Activated CD4-positive, alpha-beta memory T cell treated with anti-CD3 and anti-CD28 coated beads, Interleukin-2, amount 10 ng/mL, durations not matched to agents 7 days and 5 days (primary cell): ENCODE measurements at regions not wholly inside any gene's neighbourhood (a gene's known extent, or its start where the extent isn't known, plus 50 kb on each side); places are given as distances from the start of the nearest gene placed in this dataset.
"Not testable (repeated sequence)": the region's sequence is repeated elsewhere in the genome, so short reads cannot be mapped to it uniquely, and the experiment has no call there.

Experiments used
- CTCF ChIA-PET: fragments of 350-600 bp; sonication (Branson Sonifier 250); formaldehyde crosslinking; loops from one replicate; lab custom pipeline; 2021; ENCODE audit warnings: antibody characterized with exemption, inconsistent platforms; lab: Charles Lee
- POLR2A ChIA-PET: fragments of 350-600 bp; sonication (Branson Sonifier 250); formaldehyde crosslinking; loops from one replicate; lab custom pipeline; 2021; ENCODE audit warnings: antibody characterized with exemption; lab: Charles Lee
- DNase-seq: peaks from one replicate; pipeline ENCODE4 v3.0.0-alpha.2; 2020
- H3K27ac Mint-ChIP-seq: one replicate; pipeline ENCODE4 v1.8.0; 2021; ENCODE audit warnings: mild to moderate bottlenecking, mixed read lengths
- H3K27me3 Mint-ChIP-seq: one replicate; pipeline ENCODE4 v1.8.0; 2021; ENCODE audit warnings: mixed read lengths
- H3K36me3 Mint-ChIP-seq: one replicate; pipeline ENCODE4 v1.8.0; 2021; ENCODE audit warnings: low read depth, mixed read lengths
- H3K4me1 Mint-ChIP-seq: one replicate; pipeline ENCODE4 v1.8.0; 2021; ENCODE audit warnings: mixed read lengths
- H3K4me3 Mint-ChIP-seq: one replicate; pipeline ENCODE4 v1.8.0; 2021; ENCODE audit warnings: mild to moderate bottlenecking, mixed read lengths
- H3K9me3 Mint-ChIP-seq: one replicate; pipeline ENCODE4 v1.8.0; 2021; ENCODE audit warnings: mixed read lengths

DNA sequence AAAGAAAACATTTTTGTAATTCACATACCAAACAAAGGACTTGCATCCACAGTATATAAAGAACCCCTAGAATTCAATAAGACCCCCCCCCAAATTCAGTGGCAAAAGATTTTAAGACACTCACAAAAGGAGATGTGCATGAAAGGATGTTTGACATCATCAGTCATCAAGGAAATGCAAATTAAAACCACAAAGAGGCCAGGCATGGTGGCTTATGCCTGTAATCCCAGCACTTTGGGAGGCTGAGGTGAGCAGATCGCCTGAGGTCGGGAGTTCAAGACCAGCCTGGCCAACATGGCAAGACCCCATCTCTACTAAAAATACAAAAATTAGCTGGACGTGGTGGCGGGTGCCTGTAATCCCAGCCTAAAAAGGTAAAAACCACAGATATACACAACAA, 61.3 kb downstream of the AIPL1 start:
- H3K4me1 Mint-ChIP-seq, H3K36me3 Mint-ChIP-seq, CTCF ChIA-PET, H3K4me3 Mint-ChIP-seq, DNase-seq, H3K27ac Mint-ChIP-seq, POLR2A ChIA-PET, H3K9me3 Mint-ChIP-seq: not testable (repeated sequence)
- H3K27me3 Mint-ChIP-seq = peaks cover 27% of the 10 kb centered on the region

DNA sequence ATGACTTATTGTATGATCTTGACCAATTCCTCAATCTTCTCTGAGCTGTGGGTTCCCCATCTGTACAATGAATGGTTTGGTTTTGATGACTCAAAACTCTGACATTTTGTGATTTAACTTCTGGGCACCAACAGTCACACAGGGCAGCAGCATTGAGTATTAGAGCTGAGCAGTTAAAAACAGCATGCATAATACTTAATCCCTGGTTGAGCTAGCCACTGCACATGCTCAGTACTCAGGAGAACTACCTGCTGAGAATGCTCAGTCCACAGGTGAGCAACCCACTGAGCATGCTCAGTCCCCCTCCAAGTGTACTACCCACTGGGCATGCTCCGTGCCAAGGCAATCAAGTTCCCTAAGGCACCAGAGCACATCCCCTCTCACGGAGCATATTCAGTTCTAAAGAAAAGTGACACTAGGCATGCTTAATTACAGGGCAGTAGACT, 68.7 kb downstream of the AIPL1 start:
- Mint-ChIP-seq H3K4me3 (no peak overlapping the region), H3K27me3 (peaks cover 37% of the 10 kb centered on the region)
- no peak for DNase-seq

DNA sequence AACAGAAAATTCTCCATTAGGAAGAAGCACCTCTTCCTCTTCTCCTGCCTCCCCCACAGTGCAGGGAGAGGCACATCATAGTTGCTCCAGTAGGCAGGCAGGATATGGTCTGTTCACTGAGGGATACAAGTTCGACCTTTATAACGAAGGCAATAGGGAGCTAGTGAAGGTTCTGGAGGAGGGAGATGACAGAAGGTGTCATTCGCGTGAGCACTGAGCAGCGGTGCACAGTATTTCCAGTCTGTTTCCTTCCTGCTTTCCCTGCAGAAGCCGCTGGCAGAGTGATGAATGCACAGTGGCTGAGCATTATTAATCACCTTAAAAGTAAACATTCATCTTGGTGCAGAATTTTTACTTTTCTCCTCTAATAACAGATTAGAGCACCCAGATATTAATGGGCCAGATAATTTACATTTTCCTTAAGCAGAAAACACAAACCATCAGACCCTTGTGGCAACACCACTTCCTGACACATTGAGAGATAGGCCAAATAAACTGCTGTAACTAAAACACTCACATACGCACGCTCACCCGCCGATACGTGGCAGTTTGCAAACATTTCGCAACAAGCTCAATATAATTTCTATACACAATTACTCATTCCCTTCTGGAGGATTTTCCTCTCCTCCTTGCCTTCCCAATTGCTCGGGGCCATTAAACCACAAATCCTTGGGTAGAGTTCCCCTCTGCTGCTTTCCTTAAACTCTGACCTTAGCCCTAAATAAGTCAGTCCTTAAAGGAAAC, 69.5 kb downstream of the AIPL1 start:
- no peak overlapping the region for H3K27ac Mint-ChIP-seq
- POLR2A ChIA-PET = no interaction called here

More for the DNA sequence above, 68.7 kb downstream of the AIPL1 start:
- H3K9me3 Mint-ChIP-seq = no peaks in the 10 kb centered on the region
- ChIA-PET CTCF (no interaction called here), POLR2A (no interaction called here)
- H3K4me1 Mint-ChIP-seq = no peaks in the 10 kb centered on the region
- no peak overlapping the region for H3K27ac Mint-ChIP-seq
- H3K36me3 Mint-ChIP-seq = no peaks in the 10 kb centered on the region

DNA sequence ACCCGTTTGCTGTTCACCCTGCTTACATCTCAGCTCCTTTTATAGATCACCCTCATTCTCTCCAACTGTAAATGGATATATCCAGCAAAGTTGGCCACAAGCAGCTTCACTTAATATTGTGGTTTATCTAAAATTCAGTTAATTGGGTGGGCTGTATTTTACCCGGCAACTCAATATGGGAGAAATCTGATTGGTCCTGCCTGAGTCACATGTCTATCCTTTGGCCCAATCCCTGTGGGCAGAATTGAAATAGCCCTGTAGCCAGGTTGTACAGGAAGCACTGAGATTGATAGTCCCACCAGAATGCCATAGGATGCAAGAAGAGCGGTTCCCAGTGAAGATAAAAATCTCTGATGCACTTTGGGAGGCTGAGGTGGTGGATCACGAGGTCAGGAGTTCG, 73.2 kb downstream of the AIPL1 start:
- Mint-ChIP-seq H3K9me3 (no peaks in the 10 kb centered on the region), H3K27ac (no peak overlapping the region), H3K36me3 (no peaks in the 10 kb centered on the region), H3K4me1 (peaks cover 2% of the 10 kb centered on the region), H3K4me3 (no peak overlapping the region), H3K27me3 (peaks cover 34% of the 10 kb centered on the region)
- ChIA-PET POLR2A (no interaction called here), CTCF (no interaction called here)
- no peak for DNase-seq

More for the DNA sequence above, 69.5 kb downstream of the AIPL1 start:
- CTCF ChIA-PET = no interaction called here
- Mint-ChIP-seq H3K4me1 (no peaks in the 10 kb centered on the region), H3K9me3 (no peaks in the 10 kb centered on the region), H3K36me3 (no peaks in the 10 kb centered on the region), H3K27me3 (peaks cover 37% of the 10 kb centered on the region), H3K4me3 (no peak overlapping the region)
- DNase-seq = no peak

DNA sequence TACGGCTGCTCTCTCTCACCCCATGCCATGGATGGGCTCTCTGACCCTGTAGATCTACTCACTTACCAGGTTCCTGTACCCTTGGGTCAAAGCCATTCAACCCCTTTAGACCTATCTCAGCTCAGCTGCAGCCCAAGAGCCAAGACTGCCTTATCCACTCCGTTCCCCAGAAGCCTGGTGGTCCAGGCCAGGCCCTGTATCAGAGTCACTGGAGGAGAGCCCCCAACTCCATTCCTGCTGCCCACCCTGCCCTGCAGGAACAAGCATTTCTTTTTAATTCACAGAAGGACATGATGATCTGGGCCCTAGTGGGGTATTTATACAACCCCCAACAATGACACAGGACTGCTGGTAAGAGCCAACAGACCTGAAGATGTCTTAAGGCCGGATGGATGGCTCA, 76.8 kb downstream of the AIPL1 start:
- peaks cover 2% of the 10 kb centered on the region for H3K4me1 Mint-ChIP-seq
- ChIA-PET CTCF (no interaction called here), POLR2A (no interaction called here)
- H3K36me3 Mint-ChIP-seq = no peaks in the 10 kb centered on the region
- H3K4me3 Mint-ChIP-seq = no peak overlapping the region
- H3K27ac Mint-ChIP-seq = no peak overlapping the region
- no peaks in the 10 kb centered on the region for H3K9me3 Mint-ChIP-seq
- peaks cover 28% of the 10 kb centered on the region for H3K27me3 Mint-ChIP-seq
- DNase-seq = no peak

DNA sequence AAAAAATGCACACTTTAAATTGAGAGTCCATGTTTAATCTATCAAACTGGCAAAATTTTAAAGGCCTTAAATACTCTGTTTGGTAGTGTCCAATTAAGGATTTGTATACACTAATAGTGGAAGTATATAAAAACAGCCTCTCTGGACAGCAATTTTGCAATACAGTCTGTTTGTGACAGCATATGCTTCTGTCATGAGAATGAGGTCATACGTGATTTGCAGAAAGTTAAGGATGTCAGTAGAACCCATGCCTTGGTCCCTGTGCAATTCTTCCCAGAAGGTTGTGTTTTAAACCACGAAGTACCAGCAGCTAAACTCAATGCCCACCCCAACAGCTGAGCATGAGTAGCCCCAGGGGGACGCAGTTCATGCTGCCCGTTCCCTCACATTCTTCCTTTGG, 78.4 kb downstream of the AIPL1 start:
- Mint-ChIP-seq H3K27ac (no peak overlapping the region), H3K36me3 (no peaks in the 10 kb centered on the region), H3K4me1 (peaks cover 2% of the 10 kb centered on the region), H3K9me3 (no peaks in the 10 kb centered on the region), H3K4me3 (no peak overlapping the region), H3K27me3 (peaks cover 37% of the 10 kb centered on the region)
- POLR2A ChIA-PET = no interaction called here
- CTCF ChIA-PET = no interaction called here
- DNase-seq = no peak

DNA sequence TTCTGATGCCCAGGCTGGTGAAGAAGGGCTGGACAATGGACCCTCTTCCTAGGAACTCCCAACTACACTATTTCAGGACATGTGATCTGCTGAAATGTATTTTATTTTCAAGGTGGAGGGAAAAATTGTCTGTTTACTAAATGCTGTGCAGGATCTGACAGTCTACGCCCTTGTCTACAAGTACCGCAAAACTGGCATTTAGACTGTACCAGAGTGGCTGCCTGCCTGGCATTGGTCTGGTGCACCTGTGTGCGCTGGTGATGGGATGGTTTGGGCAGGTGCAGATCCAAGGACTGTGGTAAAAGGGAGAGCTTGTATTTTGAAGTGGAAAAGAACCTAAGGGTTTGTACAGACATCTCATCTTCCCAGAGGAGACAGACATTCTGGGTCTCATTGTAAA, 79.7 kb downstream of the AIPL1 start:
- Mint-ChIP-seq H3K36me3 (no peaks in the 10 kb centered on the region), H3K4me3 (no peak overlapping the region), H3K4me1 (peaks cover 2% of the 10 kb centered on the region), H3K9me3 (no peaks in the 10 kb centered on the region), H3K27ac (no peak overlapping the region), H3K27me3 (peaks cover 29% of the 10 kb centered on the region)
- ChIA-PET POLR2A (no interaction called here), CTCF (no interaction called here)
- no peak for DNase-seq

DNA sequence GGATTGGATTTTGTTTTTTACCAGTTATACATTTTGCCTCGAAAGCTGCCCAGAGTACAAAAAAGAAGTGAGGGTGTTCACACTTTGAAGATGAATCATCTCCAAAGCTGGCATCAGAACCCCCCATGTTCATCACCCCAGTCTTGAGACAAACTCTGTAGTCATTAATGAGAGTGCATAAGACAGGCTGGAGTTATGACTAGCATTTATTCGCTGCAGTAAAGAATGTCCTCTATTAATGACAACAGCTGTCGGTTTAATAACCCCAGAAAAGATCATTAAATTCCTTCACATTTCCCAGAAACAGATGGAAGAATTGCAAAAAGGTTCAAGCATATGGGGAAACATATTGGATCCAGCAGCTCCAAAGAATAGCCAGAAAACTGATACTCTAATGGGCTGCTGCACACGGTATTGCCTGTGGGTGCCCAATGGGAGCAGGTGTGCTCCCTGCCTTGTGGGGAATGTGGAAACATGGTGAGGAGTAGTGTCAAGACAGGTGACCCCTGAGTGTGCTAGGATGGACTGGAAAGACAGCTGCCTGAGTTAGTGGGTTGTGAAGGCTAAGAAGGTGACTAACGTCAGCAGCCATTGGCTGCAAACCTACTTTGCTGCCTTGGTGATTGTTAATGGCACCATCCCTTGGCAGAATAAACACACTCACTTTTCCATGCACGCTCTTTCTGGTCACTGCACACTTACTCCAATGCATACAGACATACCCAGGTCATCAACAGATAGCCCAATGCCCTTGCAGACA, 81.9 kb downstream of the AIPL1 start:
- no peak for DNase-seq
- CTCF ChIA-PET = no interaction called here
- Mint-ChIP-seq H3K27me3 (peaks cover 25% of the 10 kb centered on the region), H3K9me3 (no peaks in the 10 kb centered on the region), H3K4me3 (no peak overlapping the region), H3K36me3 (no peaks in the 10 kb centered on the region), H3K27ac (no peak overlapping the region), H3K4me1 (no peaks in the 10 kb centered on the region)
- POLR2A ChIA-PET = interaction anchor here (0.6 kb wide), 1 partner anchor 1111 kb away, joined by 3 read pairs; no protein-coding TSS in a partner anchor

DNA sequence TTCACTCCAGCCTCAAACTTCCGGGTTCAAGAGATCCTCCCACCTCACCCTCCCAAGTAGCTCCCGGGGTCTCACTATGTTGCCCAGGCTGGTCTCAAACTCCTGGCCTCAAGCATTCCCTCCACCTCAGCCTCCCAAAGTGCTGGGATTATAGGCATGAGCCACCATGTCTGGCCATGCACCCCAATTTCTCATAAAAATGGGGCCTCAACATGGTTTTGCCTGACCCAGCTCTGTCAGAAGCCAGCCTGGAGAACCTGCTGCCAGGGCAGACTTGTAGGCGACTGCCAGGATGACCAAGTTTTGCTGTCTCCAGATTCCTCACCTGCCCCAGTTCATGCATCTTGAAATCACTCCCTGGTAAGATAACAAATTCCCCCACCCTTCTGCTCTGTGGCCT, 82.9 kb downstream of the AIPL1 start:
- ChIA-PET POLR2A (interaction anchor here (0.6 kb wide), 1 partner anchor 1110 kb away, joined by 3 read pairs; no protein-coding TSS in a partner anchor), CTCF (no interaction called here)
- no peaks in the 10 kb centered on the region for H3K4me1 Mint-ChIP-seq
- H3K27me3 Mint-ChIP-seq = peaks cover 28% of the 10 kb centered on the region
- H3K4me3 Mint-ChIP-seq = no peak overlapping the region
- H3K36me3 Mint-ChIP-seq = no peaks in the 10 kb centered on the region
- no peaks in the 10 kb centered on the region for H3K9me3 Mint-ChIP-seq
- H3K27ac Mint-ChIP-seq = no peak overlapping the region
- DNase-seq = no peak

DNA sequence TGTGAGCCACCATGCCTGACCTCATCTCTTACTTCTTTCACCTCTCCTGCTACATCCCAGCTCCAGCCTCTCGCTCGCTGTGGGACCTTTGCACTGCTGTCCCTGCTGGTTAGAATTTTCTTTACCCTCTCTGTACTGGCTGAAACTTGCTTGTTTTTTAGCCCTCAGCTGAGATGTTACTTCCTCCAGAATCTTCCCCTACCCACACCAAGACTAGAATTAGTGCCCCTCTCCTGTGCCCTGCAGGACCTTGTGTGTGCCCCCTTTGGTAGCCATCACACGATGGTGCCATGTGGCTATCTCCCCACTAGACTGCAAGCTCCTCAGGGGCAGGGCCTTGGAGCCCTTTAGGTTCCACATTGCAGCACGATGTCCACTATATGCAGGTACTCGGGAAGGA, 84.1 kb downstream of the AIPL1 start:
- CTCF ChIA-PET = no interaction called here
- POLR2A ChIA-PET = no interaction called here
- no peak overlapping the region for H3K4me3 Mint-ChIP-seq
- DNase-seq = no peak
- no peak overlapping the region for H3K27ac Mint-ChIP-seq
- no peaks in the 10 kb centered on the region for H3K9me3 Mint-ChIP-seq
- no peaks in the 10 kb centered on the region for H3K4me1 Mint-ChIP-seq
- no peaks in the 10 kb centered on the region for H3K36me3 Mint-ChIP-seq
- H3K27me3 Mint-ChIP-seq = peaks cover 24% of the 10 kb centered on the region

DNA sequence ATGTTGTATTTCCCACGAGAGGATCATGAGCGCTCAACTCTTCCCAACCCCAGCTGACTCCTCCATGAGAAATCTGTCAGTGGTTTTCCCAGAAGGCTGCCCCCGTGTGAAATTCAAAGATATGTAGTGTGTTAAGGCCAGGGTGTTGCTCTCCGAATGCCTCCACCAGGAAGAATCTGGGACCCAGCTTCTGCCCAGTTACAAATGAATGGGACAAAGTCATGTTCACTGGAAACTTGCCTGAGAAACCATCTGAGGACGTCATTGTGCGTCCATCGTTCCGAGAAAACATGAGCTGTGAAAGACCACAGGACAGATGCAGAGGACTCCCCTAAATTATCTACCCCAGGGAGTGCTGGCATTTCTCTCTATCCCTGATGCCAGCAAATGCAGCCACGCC, 86.0 kb downstream of the AIPL1 start:
- H3K36me3 Mint-ChIP-seq = no peaks in the 10 kb centered on the region
- H3K27ac Mint-ChIP-seq = no peak overlapping the region
- ChIA-PET CTCF (no interaction called here), POLR2A (no interaction called here)
- no peaks in the 10 kb centered on the region for H3K4me1 Mint-ChIP-seq
- H3K27me3 Mint-ChIP-seq = peaks cover 16% of the 10 kb centered on the region
- H3K4me3 Mint-ChIP-seq = no peak overlapping the region
- DNase-seq = no peak
- no peaks in the 10 kb centered on the region for H3K9me3 Mint-ChIP-seq

DNA sequence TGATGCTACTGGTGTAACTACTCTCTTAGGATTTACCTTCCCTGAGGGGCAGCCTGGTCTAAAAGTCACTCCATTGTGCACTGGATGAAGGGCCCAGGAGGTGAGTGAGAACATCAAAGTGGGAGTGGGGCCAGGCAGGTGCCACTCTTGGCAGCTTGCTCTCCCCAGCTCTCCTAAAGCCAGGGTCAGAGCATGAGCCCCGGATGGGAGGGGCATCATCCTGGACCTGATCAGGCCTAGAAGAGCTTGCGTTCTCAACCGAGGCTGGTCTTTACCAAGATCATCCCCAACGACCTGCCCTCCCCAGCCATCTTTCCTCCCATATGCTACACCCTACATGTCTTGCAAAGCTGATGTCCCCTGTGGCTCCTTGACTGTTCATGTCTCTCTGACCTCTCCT, 87.1 kb downstream of the AIPL1 start:
- no peaks in the 10 kb centered on the region for H3K4me1 Mint-ChIP-seq
- no peak overlapping the region for H3K4me3 Mint-ChIP-seq
- CTCF ChIA-PET = no interaction called here
- no peaks in the 10 kb centered on the region for H3K9me3 Mint-ChIP-seq
- H3K27me3 Mint-ChIP-seq = peaks cover 9% of the 10 kb centered on the region
- POLR2A ChIA-PET = no interaction called here
- no peak overlapping the region for H3K27ac Mint-ChIP-seq
- no peaks in the 10 kb centered on the region for H3K36me3 Mint-ChIP-seq
- DNase-seq = no peak

DNA sequence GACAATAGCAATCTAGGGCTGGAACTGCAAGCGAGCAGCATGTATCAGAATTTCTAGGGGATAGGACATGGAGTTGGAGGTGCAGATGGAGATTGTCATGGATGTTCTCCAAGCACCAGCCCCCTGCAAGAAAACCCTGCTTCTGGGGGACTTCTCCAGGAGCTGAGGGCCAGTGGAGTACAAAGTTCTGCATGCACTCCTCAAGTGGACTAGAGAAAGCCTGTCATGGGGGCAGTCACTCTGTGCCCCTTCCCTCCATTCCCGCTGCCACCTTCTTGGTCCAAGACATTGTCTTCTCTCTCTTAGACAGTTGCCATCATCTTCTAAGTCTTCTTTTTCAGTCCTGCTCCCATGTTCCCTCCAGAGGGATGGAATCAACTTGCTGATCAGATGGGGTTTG, 87.9 kb downstream of the AIPL1 start:
- no peaks in the 10 kb centered on the region for H3K36me3 Mint-ChIP-seq
- DNase-seq = no peak
- no peak overlapping the region for H3K4me3 Mint-ChIP-seq
- no peaks in the 10 kb centered on the region for H3K4me1 Mint-ChIP-seq
- CTCF ChIA-PET = no interaction called here
- H3K27ac Mint-ChIP-seq = no peak overlapping the region
- POLR2A ChIA-PET = no interaction called here
- H3K9me3 Mint-ChIP-seq = no peaks in the 10 kb centered on the region
- H3K27me3 Mint-ChIP-seq = peaks cover 3% of the 10 kb centered on the region
